DMS 273 (cell line): ENCODE measurements at regions not wholly inside any gene's neighbourhood (a gene's known extent, or its start where the extent isn't known, plus 50 kb on each side); places are given as distances from the start of the nearest gene placed in this dataset.
"Not testable (repeated sequence)": the region's sequence is repeated elsewhere in the genome, so short reads cannot be mapped to it uniquely, and the experiment has no call there.

Experiments used
- DNase-seq: peaks from one replicate; lab custom pipeline; 2025; ENCODE audit not compliant: unreplicated experiment; lab: John Stamatoyannopoulos, UW

DNA sequence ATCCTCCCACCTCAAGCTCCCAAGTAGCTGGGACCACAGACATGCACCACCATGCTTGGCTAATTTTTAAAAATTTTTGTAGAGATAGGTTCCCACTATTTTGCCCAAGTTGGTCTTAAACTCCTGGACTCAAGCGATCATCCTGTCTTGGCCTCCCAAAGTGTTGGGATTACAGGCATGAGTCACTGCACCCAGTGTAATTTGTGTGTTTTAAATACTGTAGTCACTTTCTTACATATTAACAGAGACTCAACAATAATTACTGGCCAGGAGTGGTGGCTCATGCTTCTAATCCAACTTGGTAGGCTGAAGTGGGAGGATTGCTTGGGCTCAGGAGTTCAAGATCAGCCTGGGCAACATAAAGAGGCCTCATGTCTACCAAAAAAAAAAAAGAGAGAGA is 293.0 kb downstream of the RDH14 start:
- no peak for DNase-seq

DNA sequence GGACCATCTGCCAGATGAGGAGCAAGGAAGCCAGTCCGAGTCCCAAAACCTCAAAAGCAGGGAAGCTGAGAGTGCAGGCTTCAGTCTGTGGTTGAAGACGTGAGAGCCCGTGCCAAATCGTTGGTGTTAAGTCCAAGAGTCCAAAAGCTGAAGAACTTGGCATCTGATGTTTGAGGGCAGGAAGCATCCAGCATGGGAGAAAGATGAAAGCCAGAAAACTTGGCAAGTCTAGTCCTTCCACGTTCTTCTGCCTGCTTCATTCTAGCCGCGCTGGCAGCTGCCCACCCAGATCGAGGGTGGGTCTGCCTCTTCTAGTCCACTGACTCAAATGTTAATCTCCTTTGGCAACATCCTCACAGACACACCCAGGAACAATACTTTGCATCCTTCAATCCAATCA is 293.8 kb downstream of the RDH14 start:
- not testable (repeated sequence) for DNase-seq

DNA sequence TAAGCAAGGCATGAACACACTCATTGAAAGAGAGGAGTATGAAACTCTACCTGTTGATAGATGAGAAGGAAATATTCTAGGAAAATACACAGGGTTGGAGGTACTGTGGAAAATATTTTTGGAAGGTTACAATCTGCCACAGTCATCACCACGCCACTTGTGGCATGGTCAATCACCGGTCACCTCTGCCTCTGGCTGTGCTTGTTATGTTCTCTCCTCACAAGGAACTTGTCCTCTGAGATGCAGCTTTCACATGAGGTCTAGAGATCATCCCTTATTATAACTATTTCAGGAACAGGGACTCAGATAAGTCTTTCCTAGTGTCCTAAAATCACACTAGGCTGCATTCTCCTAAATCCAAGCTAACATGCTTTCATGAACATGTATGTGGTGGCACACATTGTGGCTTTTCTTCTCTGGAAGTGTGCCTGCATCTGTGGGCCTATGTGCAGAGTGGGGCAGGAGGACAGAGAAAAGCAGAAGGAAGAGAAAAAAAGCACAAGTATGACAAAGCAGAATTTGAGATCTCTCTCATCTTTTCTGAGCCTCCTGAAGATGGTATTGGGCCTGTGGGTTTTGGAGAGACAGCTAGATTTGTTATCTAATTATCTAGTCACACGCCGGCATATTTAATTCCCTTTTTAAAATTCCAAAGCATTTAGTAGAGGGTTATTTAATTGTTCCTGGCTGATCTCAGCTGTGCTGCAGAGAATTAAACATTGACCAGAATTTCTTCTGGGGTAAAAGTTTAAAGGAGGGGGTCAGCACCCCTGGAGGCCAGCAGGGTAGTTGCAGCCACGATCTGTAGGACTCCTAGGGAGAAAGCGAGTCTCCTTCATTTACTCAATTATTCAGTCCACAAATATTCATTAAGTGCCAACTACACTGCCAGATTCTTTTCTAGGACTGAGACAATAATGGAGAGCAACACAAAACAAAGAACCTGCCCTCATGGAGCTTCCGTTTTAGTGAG is 294.6 kb downstream of the RDH14 start:
- DNase-seq, result no peak

DNA sequence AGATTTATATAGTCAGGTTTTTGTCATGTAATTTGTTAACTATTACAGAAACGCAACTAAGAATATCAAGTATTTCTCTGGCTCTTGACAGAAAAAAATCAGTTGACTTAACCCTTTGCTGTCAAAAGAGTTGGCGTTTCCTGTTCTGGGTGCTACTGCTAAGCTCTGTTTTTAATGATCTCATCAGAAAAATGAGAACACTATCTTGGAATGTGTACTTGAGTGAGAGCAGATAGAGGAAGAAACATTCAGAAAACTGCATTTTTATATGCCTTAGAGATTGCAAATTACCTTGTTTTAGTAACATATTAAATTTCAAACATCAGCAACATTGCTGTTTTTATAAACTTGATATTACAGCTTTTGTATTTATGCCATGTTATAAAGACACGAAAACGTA is 297.9 kb downstream of the RDH14 start:
- no peak for DNase-seq

DNA sequence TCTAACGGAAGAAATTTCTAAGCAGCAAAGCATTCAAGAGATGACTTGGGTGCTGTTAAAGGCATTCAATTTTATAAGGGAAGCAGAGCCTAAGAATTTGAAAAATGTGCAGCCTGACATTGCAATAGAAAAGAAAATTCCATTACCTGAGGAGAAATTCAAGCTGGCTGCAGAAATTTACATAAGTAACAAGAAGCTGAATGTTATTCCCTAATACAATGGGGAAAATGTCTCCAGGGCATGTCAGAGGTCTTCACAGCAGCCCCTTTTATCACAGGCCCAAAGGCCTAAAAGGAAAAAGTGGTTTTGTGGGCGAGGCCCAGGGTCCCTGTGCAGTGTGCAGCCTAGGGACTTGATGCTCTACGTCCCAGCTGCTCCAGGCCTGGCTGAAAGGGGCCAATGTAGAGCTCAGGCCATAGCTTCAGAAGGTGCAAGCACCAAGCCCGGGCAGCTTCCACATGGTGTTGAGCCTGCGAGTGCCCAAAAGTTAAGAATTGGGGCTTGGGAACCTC is 306.7 kb downstream of the RDH14 start:
- no peak for DNase-seq

DNA sequence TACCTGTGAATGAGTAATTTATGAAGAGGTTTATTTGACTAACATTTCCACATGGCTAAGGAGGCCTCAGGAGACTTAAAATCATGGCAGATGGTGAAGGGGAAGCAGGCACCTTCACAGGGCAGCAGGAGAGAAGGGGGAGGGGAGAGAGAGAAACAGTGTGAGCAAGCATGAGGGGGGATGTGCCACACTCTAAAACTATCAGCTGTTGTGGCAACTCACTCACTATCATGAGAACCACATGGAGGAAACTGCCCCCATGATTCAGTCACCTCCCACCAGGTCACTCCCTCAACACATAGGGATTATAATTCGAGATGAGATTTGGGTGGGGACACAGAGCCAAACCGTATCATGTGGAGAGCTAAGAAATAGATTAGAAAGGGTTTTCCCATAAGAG is 309.0 kb downstream of the RDH14 start:
- peak; percentile 33 for DNase-seq

DNA sequence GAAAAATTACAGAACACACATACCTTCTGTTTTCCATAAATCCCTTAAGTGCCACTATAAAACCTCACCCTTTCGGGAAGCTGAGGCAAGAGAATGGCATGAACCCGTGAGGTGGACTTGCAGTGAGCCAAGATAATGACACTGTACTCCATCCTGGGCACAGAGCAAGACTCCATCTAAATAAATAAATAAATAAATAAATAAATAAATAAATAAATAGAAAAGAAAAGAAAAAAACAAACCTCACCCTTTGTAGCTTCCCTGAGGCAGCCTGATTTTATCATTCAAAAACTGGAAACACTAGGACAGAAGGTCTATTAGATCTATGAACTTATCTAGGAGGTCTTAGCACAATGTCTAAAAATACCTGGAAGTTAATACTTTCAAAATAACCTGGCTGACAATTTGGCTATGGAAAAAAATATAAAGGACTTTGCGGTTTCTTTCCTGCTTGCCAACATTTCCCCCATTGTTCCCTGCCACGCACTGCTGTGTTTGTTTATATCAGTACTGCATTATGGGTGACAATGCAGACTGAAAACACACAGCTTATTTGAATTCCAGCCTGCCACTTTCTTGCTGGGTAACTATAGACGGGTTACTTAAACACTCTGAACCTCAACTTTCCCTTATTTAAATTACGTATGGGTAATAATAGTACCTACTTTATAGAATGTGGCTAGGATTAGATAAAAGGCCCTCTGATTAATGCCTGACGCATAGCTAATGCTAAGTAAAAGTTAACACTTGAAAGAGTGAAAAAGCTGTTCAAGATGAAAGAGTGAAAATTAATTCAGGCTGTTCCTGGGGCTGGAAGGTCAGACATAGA is 313.0 kb downstream of the RDH14 start:
- no peak for DNase-seq

DNA sequence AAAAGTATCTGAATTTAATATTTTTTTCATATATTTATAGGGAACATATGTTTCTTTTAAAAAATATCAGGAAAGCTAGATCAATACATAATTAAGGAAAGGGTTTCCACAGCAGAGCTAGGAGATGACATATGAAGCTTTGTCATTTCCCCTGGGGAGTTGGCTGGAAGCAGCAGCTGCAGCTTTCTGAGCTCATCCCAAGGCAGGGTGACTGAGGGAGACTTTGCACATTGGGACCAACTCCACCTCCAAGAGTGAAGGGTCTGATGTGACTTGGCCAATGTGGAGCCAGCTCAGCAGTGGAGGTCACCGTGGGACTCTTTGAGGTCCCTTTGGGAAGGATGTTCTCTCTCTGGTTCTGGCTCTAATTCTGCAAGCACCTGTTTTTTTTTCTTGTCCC is 315.1 kb downstream of the RDH14 start:
- peak; percentile 6 for DNase-seq

DNA sequence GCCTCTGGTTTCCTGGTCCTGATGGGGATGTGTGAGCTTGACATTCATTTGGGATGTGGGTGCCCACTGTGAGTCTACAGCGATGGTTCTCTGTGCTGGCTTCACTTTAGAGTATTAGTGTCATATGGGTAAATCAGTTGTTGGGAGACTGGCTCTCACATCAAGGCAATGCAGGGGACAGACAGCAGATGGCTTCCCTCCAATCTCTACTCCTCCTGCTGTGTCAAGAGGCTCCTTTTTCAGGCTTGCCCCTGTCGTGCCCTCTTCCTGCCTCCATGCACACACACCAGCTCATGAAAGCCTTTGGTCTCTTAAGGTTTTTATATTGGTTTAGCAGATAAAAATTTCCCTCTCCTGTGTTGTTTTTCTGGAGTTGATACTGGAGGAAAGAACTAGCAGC is 315.6 kb downstream of the RDH14 start:
- peak; percentile 65 for DNase-seq

DNA sequence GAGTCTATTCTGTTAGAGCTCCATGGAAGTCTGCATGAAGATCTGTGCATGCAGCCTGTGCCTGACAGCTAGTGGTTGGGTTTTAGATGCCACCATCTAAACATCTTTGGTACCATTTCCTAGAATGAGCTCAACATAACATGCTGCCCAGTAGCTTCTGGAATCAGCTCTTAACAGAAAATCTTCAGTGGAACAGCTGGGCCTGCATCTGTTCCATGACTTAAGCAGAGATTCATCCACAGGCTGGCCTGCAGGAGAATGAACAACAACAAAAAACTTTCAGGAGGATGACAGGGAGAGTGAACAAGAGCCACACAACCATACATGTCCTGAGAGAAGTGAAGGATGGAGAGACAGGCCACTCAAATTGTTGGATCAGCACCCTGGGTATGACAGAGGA is 316.6 kb downstream of the RDH14 start:
- DNase-seq, result peak; percentile 54

DNA sequence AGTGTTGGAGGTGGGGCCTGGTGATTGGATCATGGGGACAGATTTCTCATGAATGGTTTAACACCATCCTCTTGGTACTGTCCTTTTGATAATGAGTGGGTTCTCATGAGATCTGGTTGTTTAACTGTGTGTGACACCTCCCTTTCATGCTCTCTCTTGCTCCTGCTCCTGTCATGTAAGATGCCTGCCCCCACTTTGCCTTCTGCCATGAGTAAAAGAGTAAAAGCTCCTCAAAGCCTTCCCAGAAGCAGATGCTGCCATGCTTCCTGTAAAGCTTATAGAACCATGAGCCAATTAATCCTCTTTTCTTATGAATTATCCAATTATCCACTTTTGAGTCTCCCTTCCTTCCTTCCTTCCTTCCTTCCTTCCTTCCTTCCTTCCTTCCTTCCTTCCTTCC is 317.7 kb downstream of the RDH14 start:
- peak; percentile 1 for DNase-seq

DNA sequence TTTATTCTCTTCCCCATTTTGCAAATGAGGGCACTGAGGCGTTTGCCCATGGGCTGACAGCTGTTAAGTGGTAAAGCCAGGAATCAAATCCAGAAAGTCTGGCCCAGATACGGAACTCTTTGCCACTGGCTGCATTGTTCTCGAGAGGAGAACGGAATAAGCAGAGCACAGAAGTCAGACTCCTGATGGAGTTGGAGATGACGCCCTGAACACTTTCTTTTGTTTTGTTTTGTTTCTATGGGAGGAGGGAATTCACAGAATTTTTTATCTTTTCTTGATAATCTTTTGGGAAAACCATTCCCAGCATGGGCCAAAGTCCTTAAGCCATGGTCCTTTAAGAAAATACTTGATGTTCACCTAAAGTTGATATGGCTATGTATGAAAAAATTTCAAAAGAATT is 322.2 kb downstream of the RDH14 start:
- DNase-seq, result peak; percentile 1

DNA sequence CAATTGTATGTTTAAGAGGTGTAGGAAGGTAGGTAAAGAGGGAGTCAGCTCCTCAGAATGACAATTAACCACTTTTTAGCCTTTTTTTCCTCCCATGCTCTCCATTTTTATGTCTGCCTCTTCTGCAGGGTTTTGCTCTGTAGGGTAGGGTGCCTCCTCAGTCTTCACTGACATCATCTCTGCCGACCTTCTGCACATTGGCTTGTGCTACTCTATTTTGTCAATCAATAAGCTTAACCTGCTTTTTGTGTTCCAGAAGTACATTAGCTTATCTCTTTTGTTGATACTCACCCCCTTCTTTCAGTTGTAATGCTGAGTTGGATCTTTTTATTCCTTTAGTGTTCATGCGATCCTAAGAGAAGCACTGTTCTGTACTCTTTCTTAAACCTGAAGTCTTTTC is 323.2 kb downstream of the RDH14 start:
- no peak for DNase-seq

DNA sequence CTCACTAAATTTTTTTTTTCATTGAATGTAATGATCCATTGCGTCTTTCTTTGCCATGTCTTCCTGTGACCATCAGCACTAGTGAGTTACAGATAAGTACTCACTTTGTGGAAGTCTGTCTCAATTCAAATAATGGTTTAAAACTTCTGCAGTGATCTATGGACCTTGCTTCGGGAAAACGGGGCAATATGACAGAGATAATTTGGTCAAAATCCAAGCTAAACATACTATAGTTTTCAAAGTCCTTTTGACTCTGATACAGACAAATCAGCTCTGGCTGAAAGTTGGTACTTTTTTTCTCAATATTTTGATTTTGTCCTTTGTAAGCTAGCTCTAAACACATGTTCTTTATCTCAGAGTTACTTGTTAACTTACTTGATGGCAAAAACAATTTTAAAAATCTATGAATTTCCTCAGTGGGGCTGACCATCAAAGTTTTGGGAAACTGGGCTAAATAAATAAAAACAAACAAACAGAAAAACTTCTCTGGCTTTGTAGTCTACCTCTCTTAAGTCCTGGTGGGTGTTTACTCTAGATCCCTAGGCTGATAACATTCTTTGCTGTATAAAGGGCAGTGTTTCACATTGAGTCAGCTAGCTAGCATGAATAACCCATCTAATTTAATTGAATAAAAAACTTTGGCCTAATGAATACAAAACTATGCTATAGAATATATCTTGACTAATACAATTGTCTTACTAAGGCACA is 327.6 kb downstream of the RDH14 start:
- DNase-seq, result no peak

DNA sequence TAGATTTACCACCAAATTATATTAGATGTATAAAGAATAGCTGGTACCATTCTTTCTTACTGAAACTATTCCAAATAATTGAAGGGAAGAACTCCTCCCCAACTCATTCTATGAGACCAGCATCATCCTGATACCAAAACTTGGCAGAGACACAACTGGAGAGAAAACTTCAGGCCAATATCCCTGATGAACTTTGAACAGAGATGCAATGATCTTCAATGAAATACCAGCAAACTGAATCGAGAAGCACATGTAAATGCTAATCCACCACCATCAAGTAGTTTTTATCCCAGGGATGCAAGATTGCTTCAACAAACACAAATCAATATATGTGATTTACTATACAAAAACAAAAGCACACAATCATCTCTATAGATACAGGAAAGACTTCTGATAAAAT is 329.8 kb downstream of the RDH14 start:
- no peak for DNase-seq

DNA sequence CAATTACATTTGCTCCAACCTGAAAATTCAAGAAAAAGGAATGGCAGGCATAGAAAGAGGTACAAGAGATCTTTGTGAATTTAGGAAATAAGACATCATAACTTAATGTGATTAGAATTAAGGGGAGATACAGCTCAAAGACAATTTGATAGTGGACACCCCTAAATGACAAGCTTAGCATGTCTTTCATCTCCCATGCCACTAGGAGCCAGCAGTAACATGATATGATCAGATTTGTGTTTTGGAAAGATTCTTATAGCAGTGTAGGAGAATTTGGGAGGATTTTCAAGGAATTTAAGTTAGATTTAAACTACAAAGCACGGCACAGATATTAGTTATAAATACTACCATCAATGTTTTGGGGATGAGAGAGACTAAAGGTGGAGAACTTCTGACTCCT is 340.8 kb downstream of the RDH14 start:
- no peak for DNase-seq

DNA sequence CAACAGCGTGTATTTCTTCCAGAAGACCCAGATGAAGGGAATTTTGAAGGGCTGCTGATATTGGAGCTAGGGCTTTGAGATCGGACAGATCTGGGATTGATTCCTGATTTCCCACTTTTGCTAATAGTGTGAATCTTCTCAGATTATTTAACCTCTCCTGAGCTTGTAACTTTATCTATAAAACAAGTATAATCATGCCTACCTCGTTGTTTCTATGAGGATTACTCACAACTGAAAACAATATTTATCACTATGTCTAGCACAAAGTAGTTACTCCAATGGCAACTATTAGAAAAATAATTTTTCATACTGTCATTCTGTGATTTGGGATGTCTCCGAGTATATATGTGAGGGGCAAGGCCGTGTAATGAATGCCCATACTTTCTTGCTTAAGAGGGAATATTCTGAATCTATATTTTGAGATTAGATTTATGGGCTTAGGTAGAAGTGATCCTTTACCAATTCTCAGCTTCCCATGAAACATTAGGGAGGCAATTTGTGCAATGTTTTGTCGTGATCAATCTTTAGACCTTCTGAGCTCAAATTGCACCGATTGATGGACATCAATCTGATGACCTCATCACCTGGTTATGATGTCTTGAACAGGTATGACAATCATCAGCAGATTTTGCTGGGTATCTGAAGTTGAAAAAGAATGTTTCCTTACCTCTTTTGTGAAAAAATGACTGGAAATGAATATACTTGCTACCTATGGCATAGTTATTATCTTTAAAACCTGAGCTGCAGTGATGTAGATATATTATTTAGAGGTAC is 339.9 kb downstream of the KCNS3 start:
- no peak for DNase-seq

DNA sequence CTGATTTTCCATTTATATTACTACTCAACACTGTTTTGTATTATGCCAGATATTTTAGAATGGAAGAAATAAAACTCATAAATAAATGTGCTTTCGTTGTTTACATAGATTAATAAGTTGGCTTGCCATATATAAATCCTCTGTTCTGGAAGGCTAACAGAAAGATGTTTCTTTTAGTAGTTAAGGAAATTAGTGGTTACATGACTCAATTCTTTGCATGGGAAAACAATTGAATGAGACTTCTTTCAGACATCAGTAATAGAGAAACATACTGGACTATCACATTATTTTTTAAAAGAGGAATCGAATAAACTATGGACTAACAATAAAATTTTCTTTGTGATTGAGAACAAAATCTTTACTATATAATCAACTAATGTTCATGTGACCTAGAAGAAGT is 336.5 kb downstream of the KCNS3 start:
- no peak for DNase-seq

DNA sequence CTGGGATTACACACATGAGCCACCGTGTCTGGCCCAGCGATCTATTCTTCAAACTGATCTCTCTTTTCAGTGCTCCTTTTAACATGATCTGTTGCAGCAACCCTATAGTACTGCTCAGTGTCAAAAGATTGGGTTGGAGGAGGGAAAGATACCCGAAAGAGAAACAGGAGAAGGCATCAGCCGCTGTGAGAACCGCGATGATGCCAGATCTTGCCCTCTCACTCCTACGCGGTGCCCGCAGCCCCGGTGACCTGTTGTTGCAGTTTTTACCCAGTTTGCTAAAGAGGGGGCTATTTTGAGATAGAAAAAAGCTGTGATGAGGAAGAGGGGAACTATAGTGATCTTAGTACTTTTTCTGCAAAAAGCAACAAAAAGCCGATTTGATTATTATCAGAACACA is 335.5 kb downstream of the KCNS3 start:
- DNase-seq, result no peak

DNA sequence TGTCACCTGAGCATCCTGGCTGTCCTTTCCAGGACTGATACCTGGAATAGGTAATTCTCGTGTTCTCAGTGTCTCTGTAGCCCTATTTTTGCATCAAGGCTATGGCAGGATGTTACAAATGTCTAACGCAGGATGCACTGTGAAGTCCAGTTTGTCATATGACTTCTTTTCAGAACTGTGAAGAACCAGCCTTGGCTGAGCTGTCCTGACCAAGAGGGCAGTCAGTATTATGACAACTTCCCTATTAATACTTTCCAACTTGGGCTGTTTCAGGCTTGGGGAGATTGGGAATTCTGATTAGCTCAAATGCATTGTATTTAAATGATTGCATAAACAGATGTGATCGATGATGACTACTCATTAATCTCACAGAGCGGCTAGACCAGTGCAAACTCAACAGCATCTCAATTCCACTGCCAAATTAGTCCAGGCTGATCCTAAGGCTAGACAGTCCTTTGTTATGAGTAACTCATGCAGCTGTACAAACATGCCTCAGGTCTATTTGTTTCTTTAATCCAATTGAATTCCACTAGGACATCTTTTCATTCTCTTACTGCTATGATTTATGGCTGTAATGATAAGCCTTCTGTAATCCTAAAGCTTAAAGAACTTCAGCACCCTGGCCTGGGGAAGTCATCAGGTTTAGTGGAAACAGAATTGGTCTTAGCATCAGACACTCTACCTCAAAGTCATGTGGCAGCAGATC is 331.6 kb downstream of the KCNS3 start:
- DNase-seq, result no peak
